ENCODE measurements at regions not wholly inside any gene's neighbourhood (a gene's known extent, or its start where the extent isn't known, plus 50 kb on each side); places are given as distances from the start of the nearest gene placed in this dataset.

DNA sequence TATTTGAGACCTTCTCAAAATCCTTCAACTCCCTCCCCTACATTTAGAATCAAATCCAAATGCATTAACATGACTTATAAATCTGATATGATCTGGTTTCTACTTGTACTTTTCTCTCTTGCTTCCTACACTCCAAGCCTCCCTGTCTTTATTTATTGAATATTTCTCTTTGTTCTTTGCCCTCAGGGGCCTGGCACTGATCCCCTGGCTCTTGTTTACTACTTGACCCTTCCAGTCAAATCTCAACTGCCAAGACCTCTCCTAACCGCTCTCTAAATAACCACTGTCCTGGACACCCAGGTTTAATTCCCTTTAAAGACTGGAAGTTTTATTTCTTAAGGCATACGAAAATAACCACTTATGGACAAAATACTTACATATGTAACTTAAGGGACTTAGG, 248.9 kb downstream of the CHRM3 start:
- TF ChIP-seq, protein P1, sequence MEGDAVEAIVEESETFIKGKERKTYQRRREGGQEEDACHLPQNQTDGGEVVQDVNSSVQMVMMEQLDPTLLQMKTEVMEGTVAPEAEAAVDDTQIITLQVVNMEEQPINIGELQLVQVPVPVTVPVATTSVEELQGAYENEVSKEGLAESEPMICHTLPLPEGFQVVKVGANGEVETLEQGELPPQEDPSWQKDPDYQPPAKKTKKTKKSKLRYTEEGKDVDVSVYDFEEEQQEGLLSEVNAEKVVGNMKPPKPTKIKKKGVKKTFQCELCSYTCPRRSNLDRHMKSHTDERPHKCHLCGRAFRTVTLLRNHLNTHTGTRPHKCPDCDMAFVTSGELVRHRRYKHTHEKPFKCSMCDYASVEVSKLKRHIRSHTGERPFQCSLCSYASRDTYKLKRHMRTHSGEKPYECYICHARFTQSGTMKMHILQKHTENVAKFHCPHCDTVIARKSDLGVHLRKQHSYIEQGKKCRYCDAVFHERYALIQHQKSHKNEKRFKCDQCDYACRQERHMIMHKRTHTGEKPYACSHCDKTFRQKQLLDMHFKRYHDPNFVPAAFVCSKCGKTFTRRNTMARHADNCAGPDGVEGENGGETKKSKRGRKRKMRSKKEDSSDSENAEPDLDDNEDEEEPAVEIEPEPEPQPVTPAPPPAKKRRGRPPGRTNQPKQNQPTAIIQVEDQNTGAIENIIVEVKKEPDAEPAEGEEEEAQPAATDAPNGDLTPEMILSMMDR (IDR thresholded peaks at IDR 0.05; ENCODE audit: control extremely low read depth in 1 of 3, insufficient read depth in 1 of 3, low read depth in 1 of 3, low read length in 3 of 3) = no peak
- TF ChIP-seq KDM5A (IDR thresholded peaks at IDR 0.05; ENCODE audit: low read length) (no peak), TAF1 (IDR thresholded peaks at IDR 0.05; ENCODE audit: low read depth, low read length) (no peak), POLR2A (IDR thresholded peaks at IDR 0.05; ENCODE audit: control extremely low read depth in 1 of 2, low read depth in 2 of 2, low read length in 2 of 2) (no peak), NANOG (IDR thresholded peaks at IDR 0.05; ENCODE audit: insufficient read depth, low read depth, low read length, poor library complexity, severe bottlenecking) (no peak), ATF2 (IDR thresholded peaks at IDR 0.05; ENCODE audit: low read length) (no peak)

Measured in H1 (cell line).